GM12878 (cell line): ENCODE measurements at regions not wholly inside any gene's neighbourhood (a gene's known extent, or its start where the extent isn't known, plus 50 kb on each side); places are given as distances from the start of the nearest gene placed in this dataset.
"Not testable (repeated sequence)": the region's sequence is repeated elsewhere in the genome, so short reads cannot be mapped to it uniquely, and the experiment has no call there.

Experiments
- ATAC-seq: fragments of 200-7000 bp; cut with Tn5 transposase; 3 replicates; pipeline ENCODE4 v1.9.1; 2020; ENCODE audit warnings: mild to moderate bottlenecking, moderate library complexity
- BruUV-seq: library from RNA; stranded (reverse); fragments of 400-500 nt; replicated peaks from 2 replicates; lab custom pipeline; 2021; lab: Mats Ljungman, UMichigan
- CTCF ChIA-PET: fragments of 300-600 bp; sonication (Branson Sonifier 250); formaldehyde crosslinking; extraction: SDS; loops from one replicate; lab custom pipeline; 2021; ENCODE audit warnings: inconsistent platforms; lab: Yijun Ruan, JAX
- POLR2A ChIA-PET: fragments of 350-600 bp; formaldehyde crosslinking; extraction: SDS; loops from one replicate; lab custom pipeline; 2021; ENCODE audit warnings: inconsistent platforms; lab: Charles Lee
- RAD21 ChIA-PET: fragments of 300-600 bp; sonication (Branson Sonifier 250); formaldehyde crosslinking; loops from one replicate; lab custom pipeline; 2023; ENCODE audit warnings: antibody characterized with exemption; ENCODE audit not compliant: unreplicated experiment; lab: Charles Lee
- SMC1A ChIA-PET: fragments of 300-600 bp; sonication (Branson Sonifier 250); formaldehyde crosslinking; loops from one replicate; lab custom pipeline; 2023; ENCODE audit not compliant: unreplicated experiment, uncharacterized antibody; lab: Charles Lee
- DNase-seq: peaks from one replicate; pipeline ENCODE4 v3.0.0-alpha.2; 2011; ENCODE audit warnings: low read depth, low spot score
- FAIRE-seq: peaks from 3 replicates; lab custom pipeline; 2011; peaks lifted over from hg19 to GRCh38; lab: Jason Lieb, UNC
- H2AFZ ChIP-seq: 2 replicates; pipeline ENCODE4 v1.6.0; 2011; ENCODE audit warnings: low read depth, low read length, control low read depth; ENCODE audit not compliant: control insufficient read depth
- H3K27ac ChIP-seq: 2 replicates; pipeline ENCODE4 v1.5.1; 2011; ENCODE audit warnings: control low read depth; ENCODE audit not compliant: control insufficient read depth, insufficient read depth
- H3K27me3 ChIP-seq, 2 experiments: replicated peaks in 1 of 2; 2 replicates each; pipeline versions ENCODE4 v1.6.0 to v1.6.1; 2011; ENCODE audit warnings: low read length in 1 of 2; ENCODE audit not compliant: control insufficient read depth in 2 of 2, insufficient read depth in 2 of 2
- H3K36me3 ChIP-seq, 2 experiments: 2 replicates each; pipeline ENCODE4 v1.5.1; 2011; ENCODE audit warnings: low read length in 1 of 2; ENCODE audit not compliant: control insufficient read depth in 2 of 2, insufficient read depth in 2 of 2
- H3K4me1 ChIP-seq: 2 replicates; pipeline ENCODE4 v1.6.1; 2011; ENCODE audit warnings: mild to moderate bottlenecking, low read length, moderate library complexity, mixed read lengths; ENCODE audit not compliant: control insufficient read depth, insufficient read depth
- H3K4me2 ChIP-seq: 2 replicates; pipeline ENCODE4 v1.6.0; 2011; ENCODE audit warnings: control low read depth; ENCODE audit not compliant: control insufficient read depth, insufficient read depth
- H3K4me3 ChIP-seq: fragments of 200-600 bp; sonication (generic); 2 replicates; pipeline ENCODE4 v1.5.1; 2016
- H3K79me2 ChIP-seq: 2 replicates; pipeline ENCODE4 v1.6.0; 2011; ENCODE audit warnings: low read length; ENCODE audit not compliant: control insufficient read depth, insufficient read depth
- H3K9ac ChIP-seq: 2 replicates; pipeline ENCODE4 v1.8.0; 2011; ENCODE audit warnings: low read length, control low read depth, mixed read lengths; ENCODE audit not compliant: control insufficient read depth, insufficient read depth
- H3K9me3 ChIP-seq: replicated peaks from 3 replicates; pipeline ENCODE4 v1.5.1; 2011; ENCODE audit warnings: mild to moderate bottlenecking, low read length; ENCODE audit not compliant: control insufficient read depth, insufficient read depth
- H4K20me1 ChIP-seq: 2 replicates; pipeline ENCODE4 v1.6.0; 2011; ENCODE audit not compliant: control insufficient read depth, insufficient read depth
- EGR1 ChIP-seq, 2 experiments: IDR thresholded peaks; 1 replicate in 1 of 2; 2 replicates in 1 of 2; pipeline ENCODE4 v1.6.1; 2011 to 2012; ENCODE audit warnings: low read depth in 2 of 2, low read length in 2 of 2, borderline replicate concordance in 1 of 2, mild to moderate bottlenecking in 1 of 2, moderate library complexity in 1 of 2
- FOS ChIP-seq: IDR thresholded peaks from 3 replicates; pipeline ENCODE4 v1.6.1; 2011; ENCODE audit warnings: borderline replicate concordance; ENCODE audit not compliant: insufficient read length; ENCODE audit errors: extremely low read depth
- RCOR1 ChIP-seq: conservative IDR thresholded peaks from 2 replicates; pipeline ENCODE4 v1.6.1; 2012; ENCODE audit warnings: low read depth, low read length, improper control_type of control experiment
- WGBS: methylation state at CpG from one replicate; pipeline ENCODE4 v1.1.6; 2016; ENCODE audit warnings: low lambda C conversion rate; ENCODE audit not compliant: insufficient replicate concordance, insufficient coverage; ENCODE audit errors: missing lambda C conversion rate; 5-methylcytosine and 5-hydroxymethylcytosine counted together
- in situ Hi-C: fragments of 300-500 bp; cut with MboI; formaldehyde crosslinking; loops from 9 replicates; pipeline ENCODE4 v1.14.3; 2018; ENCODE audit warnings: mixed read lengths
- intact Hi-C: fragments of 100-400 bp; cut with micrococcal nuclease; formaldehyde crosslinking; loops from one replicate; pipeline ENCODE4 v1.14.2; 2022; ENCODE audit not compliant: unreplicated experiment

DNA sequence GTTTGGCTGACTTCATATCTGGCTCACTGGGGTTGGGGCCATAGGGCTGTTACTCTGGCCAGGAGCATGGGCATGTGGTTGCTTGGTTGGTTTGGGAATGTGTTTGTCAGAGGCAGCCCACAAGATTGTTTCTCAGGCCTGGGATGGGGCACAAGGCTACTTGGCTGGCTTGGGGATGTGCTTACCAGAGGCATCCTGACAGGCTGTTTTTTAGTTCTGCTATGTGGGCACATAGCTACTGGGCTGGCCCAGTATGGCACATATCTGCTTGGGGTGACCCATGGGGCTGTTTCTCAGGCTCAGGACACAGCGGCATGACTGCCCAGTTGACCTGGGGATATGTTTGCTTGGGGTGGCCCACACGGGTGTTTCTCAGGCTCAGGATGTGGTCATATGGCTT, 94.6 kb upstream of the PGR start (continued):
- TF ChIP-seq EGR1 (IDR thresholded peaks at IDR 0.05; ENCODE audit: borderline replicate concordance in 1 of 2, low read depth in 2 of 2, low read length in 2 of 2), result no peak
- TF ChIP-seq RCOR1, result no peak
- TF ChIP-seq FOS, result no peak

DNA sequence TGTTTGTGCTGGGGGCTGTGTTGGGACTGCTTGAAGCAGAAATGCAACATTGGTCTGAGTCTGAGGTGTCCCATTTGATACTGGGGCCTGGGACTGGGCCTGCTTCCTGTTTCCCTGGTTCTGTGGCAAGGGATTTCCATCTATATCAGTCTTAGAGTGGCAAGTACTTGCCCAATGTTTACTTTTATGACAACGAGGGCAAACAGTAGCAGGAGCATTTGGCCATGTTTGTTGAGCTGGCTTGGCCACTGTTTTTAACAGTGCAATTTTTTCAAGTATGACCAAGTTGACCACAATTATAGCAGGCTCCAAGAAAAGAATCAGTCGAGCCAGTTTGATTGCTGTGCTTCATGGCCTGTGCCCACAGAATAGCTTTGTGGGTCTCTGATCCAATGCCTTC, 88.5 kb upstream of the PGR start:
- ATAC-seq, intact Hi-C loops, CTCF ChIA-PET, in situ Hi-C loops, FAIRE-seq, H3K4me3 ChIP-seq, H3K4me1 ChIP-seq, H3K27me3 ChIP-seq, H2AFZ ChIP-seq, H3K36me3 ChIP-seq, H3K9me3 ChIP-seq, BruUV-seq, H3K4me2 ChIP-seq, H3K9ac ChIP-seq, H3K27ac ChIP-seq, POLR2A ChIA-PET, H4K20me1 ChIP-seq, H3K79me2 ChIP-seq, DNase-seq: not testable (repeated sequence)
- RAD21 ChIA-PET, result interaction anchor here (0.6 kb wide), 1 partner anchor 221 kb away, joined by 3 read pairs; no protein-coding TSS in a partner anchor
- SMC1A ChIA-PET, result interaction anchor here (0.7 kb wide), 1 partner anchor 1663 kb away, joined by 3 read pairs; no protein-coding TSS in a partner anchor
- WGBS, result 0% methylated on average over 2 of the region's 2 CpGs

DNA sequence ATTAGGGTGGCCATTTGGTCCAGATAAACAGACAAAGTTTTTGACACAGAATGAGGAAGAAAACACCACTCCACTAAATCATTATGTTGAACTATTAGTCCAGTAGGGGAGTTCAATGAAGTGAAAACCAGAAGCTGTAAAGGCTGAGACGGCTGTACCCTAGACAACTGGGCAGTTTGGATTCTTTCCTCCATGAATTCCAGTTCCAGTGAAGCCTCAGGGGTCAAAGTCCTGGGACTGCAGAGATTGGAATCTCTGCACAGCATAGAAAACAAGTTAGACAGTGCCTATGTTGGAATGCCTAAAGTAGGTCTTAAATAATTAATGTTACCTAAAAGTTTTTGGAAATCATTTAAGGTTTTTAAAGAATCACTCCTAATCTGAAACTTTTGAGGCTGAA, 86.5 kb upstream of the PGR start:
- DNase-seq, intact Hi-C loops, H3K27ac ChIP-seq, H3K4me2 ChIP-seq, H2AFZ ChIP-seq, RAD21 ChIA-PET, in situ Hi-C loops, H3K9ac ChIP-seq, H3K4me3 ChIP-seq, H4K20me1 ChIP-seq, POLR2A ChIA-PET, H3K27me3 ChIP-seq, CTCF ChIA-PET, H3K79me2 ChIP-seq, H3K36me3 ChIP-seq, BruUV-seq, H3K9me3 ChIP-seq, ATAC-seq, FAIRE-seq, SMC1A ChIA-PET, H3K4me1 ChIP-seq: not testable (repeated sequence)
- WGBS, result 0% methylated on average over 1 of the region's 1 CpG
